Chondrocyte (in vitro differentiated cells): ENCODE measurements at regions not wholly inside any gene's neighbourhood (a gene's known extent, or its start where the extent isn't known, plus 50 kb on each side); places are given as distances from the start of the nearest gene placed in this dataset.

Source experiments
- DNase-seq: peaks from one replicate; pipeline ENCODE4 v3.0.0; 2021; ENCODE audit warnings: mixed read lengths, low spot score
- H3K27ac Mint-ChIP-seq: one replicate; pipeline ENCODE4 v1.8.0; 2021; ENCODE audit warnings: mild to moderate bottlenecking, moderate library complexity, mixed read lengths; ENCODE audit not compliant: unreplicated experiment
- H3K27me3 Mint-ChIP-seq: 2 replicates; pipeline ENCODE4 v1.8.0; 2021; ENCODE audit warnings: low read depth, mixed read lengths
- H3K36me3 Mint-ChIP-seq: 2 replicates; pipeline ENCODE4 v1.8.0; 2021; ENCODE audit warnings: low read depth, mixed read lengths
- H3K4me1 Mint-ChIP-seq: 2 replicates; pipeline ENCODE4 v1.8.0; 2021; ENCODE audit warnings: low read depth, mild to moderate bottlenecking, mixed read lengths
- H3K4me3 Mint-ChIP-seq: one replicate; pipeline ENCODE4 v1.8.0; 2021; ENCODE audit warnings: mild to moderate bottlenecking, moderate library complexity, mixed read lengths; ENCODE audit not compliant: unreplicated experiment
- H3K9me3 Mint-ChIP-seq: 2 replicates; pipeline ENCODE4 v1.8.0; 2021; ENCODE audit warnings: low read depth, mixed read lengths
- CTCF ChIP-seq: fragments of 200-600 bp; sonication (generic); IDR thresholded peaks from 2 replicates; pipeline ENCODE4 v1.5.0; 2021; ENCODE audit warnings: antibody characterized with exemption, mild to moderate bottlenecking, moderate library complexity

- Mint-ChIP-seq H3K4me1 (peaks cover 2% of the 10 kb centered on the region), H3K27ac (no peak overlapping the region), H3K27me3 (peaks cover 19% of the 10 kb centered on the region), H3K4me3 (no peak overlapping the region), H3K36me3 (no peaks in the 10 kb centered on the region), H3K9me3 (no peaks in the 10 kb centered on the region)
- no peak for DNase-seq
- TF ChIP-seq CTCF, result peak; percentile 74
These were observed 324.9 kb upstream of the IRX4 start for GRCh38 chr5:2207416-2208238.

- peaks cover 17% of the 10 kb centered on the region for H3K27me3 Mint-ChIP-seq
- no peak overlapping the region for H3K27ac Mint-ChIP-seq
These were observed 324.3 kb upstream of the IRX4 start for GRCh38 chr5:2207109-2207399.

GRCh38 chr5:2206293-2207108 lies 323.8 kb upstream of the IRX4 start:
- Mint-ChIP-seq H3K27me3 (peaks cover 16% of the 10 kb centered on the region), H3K9me3 (no peaks in the 10 kb centered on the region), H3K36me3 (no peaks in the 10 kb centered on the region), H3K4me1 (peaks cover 2% of the 10 kb centered on the region), H3K4me3 (no peak overlapping the region), H3K27ac (no peak overlapping the region)
- TF ChIP-seq CTCF, result no peak
- no peak for DNase-seq

More at GRCh38 chr5:2207109-2207399, 324.3 kb upstream of the IRX4 start:
- Mint-ChIP-seq H3K4me1 (peaks cover 2% of the 10 kb centered on the region), H3K36me3 (no peaks in the 10 kb centered on the region), H3K9me3 (no peaks in the 10 kb centered on the region), H3K4me3 (no peak overlapping the region)
- no peak for TF ChIP-seq CTCF
- DNase-seq, result no peak

- H3K9me3 Mint-ChIP-seq, result no peaks in the 10 kb centered on the region
- DNase-seq, result no peak
- no peak overlapping the region for H3K4me3 Mint-ChIP-seq
- no peak for TF ChIP-seq CTCF
- no peaks in the 10 kb centered on the region for H3K36me3 Mint-ChIP-seq
- no peak overlapping the region for H3K27ac Mint-ChIP-seq
- H3K4me1 Mint-ChIP-seq, result peaks cover 2% of the 10 kb centered on the region
- peaks cover 19% of the 10 kb centered on the region for H3K27me3 Mint-ChIP-seq
These were observed 323.0 kb upstream of the IRX4 start for GRCh38 chr5:2205596-2206226.

- Mint-ChIP-seq H3K27me3 (peaks cover 22% of the 10 kb centered on the region), H3K4me3 (no peak overlapping the region), H3K9me3 (no peaks in the 10 kb centered on the region), H3K36me3 (no peaks in the 10 kb centered on the region), H3K27ac (no peak overlapping the region), H3K4me1 (peaks cover 2% of the 10 kb centered on the region)
- TF ChIP-seq CTCF, result no peak
- no peak for DNase-seq
These were observed 322.5 kb upstream of the IRX4 start for GRCh38 chr5:2205185-2205585.
